ENCODE measurements at regions not wholly inside any gene's neighbourhood (a gene's known extent, or its start where the extent isn't known, plus 50 kb on each side); places are given as distances from the start of the nearest gene placed in this dataset.

DNA sequence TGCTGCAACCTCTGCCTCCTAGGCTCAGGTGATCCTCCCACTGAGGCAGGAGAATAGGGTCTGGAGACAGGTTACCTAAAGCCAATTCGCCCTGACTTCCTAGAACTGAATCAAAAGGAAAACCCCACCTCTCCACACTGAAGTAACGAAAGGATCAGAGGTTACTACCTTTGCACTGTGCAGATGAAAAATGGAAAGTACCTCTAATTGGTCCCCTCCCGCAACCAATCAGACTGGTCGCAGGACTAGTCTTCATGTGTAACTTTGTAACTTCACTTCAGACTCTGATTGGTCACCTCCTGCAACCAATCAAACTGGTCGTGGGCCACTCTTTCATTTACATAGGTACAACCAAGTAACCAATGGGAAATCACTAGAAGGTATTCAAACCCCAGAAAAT lies 61.1 kb downstream of the ATXN3L start:
- H3K36me3 Mint-ChIP-seq: no peaks in the 10 kb centered on the region; the same call in 1 of the 2 replicates
- TF ChIP-seq, protein P1, sequence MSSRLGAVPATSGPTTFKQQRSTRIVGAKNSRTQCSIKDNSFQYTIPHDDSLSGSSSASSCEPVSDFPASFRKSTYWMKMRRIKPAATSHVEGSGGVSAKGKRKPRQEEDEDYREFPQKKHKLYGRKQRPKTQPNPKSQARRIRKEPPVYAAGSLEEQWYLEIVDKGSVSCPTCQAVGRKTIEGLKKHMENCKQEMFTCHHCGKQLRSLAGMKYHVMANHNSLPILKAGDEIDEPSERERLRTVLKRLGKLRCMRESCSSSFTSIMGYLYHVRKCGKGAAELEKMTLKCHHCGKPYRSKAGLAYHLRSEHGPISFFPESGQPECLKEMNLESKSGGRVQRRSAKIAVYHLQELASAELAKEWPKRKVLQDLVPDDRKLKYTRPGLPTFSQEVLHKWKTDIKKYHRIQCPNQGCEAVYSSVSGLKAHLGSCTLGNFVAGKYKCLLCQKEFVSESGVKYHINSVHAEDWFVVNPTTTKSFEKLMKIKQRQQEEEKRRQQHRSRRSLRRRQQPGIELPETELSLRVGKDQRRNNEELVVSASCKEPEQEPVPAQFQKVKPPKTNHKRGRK (CRISPR knock-in tag; IDR thresholded peaks at IDR 0.05; ENCODE audit: borderline replicate concordance): no peak
- TF ChIP-seq, protein P2, sequence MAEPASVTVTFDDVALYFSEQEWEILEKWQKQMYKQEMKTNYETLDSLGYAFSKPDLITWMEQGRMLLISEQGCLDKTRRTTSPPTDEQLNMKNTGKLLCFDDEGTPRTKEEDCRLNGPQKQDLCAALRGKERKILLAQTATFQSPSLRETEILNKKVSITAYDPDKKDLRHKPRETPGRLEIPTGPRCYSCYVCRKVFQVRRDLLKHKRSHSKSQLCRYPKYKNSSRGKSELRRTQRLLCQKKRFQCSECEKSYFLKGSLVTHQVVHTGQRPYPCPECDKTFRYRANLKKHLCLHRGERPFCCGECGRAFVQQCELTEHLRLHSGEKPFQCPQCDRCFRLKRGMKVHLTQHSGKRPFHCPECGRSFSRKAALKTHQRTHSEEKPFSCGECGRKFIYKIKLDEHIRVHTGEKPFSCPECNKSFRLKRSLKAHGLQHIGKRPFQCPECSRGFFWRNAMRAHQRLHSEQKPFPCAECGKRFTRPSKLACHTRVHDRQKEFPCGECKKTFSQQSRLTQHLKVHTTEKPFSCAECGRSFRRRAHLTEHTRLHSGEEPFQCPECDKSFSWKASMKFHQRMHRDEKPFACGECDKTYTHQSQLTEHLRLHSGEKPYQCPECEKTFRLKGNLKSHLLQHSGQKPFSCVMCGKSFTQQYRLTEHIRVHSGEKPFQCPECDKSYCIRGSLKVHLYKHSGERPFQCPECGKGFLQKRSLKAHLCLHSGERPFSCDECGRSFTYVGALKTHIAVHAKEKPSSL (CRISPR knock-in tag; conservative IDR thresholded peaks at IDR 0.05): no peak
- TF ChIP-seq IRF2 (CRISPR knock-in tag; IDR thresholded peaks at IDR 0.05; ENCODE audit: borderline replicate concordance, low read depth): no peak
- no peak for TF ChIP-seq EMX1 (CRISPR knock-in tag; IDR thresholded peaks at IDR 0.05)
- no peak for TF ChIP-seq SMAD3 (CRISPR knock-in tag; IDR thresholded peaks at IDR 0.05; ENCODE audit: borderline replicate concordance)
- TF ChIP-seq TEAD1 (CRISPR knock-in tag; IDR thresholded peaks at IDR 0.05): no peak
- no peak for TF ChIP-seq GRHL2 (CRISPR knock-in tag; IDR thresholded peaks at IDR 0.05; ENCODE audit: insufficient replicate concordance, severe bottlenecking)
- TF ChIP-seq, protein P3, sequence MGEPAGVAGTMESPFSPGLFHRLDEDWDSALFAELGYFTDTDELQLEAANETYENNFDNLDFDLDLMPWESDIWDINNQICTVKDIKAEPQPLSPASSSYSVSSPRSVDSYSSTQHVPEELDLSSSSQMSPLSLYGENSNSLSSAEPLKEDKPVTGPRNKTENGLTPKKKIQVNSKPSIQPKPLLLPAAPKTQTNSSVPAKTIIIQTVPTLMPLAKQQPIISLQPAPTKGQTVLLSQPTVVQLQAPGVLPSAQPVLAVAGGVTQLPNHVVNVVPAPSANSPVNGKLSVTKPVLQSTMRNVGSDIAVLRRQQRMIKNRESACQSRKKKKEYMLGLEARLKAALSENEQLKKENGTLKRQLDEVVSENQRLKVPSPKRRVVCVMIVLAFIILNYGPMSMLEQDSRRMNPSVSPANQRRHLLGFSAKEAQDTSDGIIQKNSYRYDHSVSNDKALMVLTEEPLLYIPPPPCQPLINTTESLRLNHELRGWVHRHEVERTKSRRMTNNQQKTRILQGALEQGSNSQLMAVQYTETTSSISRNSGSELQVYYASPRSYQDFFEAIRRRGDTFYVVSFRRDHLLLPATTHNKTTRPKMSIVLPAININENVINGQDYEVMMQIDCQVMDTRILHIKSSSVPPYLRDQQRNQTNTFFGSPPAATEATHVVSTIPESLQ (CRISPR knock-in tag; IDR thresholded peaks at IDR 0.05): no peak
- TF ChIP-seq, protein P4, sequence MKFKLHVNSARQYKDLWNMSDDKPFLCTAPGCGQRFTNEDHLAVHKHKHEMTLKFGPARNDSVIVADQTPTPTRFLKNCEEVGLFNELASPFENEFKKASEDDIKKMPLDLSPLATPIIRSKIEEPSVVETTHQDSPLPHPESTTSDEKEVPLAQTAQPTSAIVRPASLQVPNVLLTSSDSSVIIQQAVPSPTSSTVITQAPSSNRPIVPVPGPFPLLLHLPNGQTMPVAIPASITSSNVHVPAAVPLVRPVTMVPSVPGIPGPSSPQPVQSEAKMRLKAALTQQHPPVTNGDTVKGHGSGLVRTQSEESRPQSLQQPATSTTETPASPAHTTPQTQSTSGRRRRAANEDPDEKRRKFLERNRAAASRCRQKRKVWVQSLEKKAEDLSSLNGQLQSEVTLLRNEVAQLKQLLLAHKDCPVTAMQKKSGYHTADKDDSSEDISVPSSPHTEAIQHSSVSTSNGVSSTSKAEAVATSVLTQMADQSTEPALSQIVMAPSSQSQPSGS (CRISPR knock-in tag; IDR thresholded peaks at IDR 0.05; ENCODE audit: borderline replicate concordance, low read depth): no peak
- TF ChIP-seq, protein P5, sequence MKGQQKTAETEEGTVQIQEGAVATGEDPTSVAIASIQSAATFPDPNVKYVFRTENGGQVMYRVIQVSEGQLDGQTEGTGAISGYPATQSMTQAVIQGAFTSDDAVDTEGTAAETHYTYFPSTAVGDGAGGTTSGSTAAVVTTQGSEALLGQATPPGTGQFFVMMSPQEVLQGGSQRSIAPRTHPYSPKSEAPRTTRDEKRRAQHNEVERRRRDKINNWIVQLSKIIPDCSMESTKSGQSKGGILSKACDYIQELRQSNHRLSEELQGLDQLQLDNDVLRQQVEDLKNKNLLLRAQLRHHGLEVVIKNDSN (CRISPR knock-in tag; IDR thresholded peaks at IDR 0.05): no peak
- TF ChIP-seq RELA (CRISPR knock-in tag; IDR thresholded peaks at IDR 0.05; ENCODE audit: borderline replicate concordance): no peak
- no peak for TF ChIP-seq ZNF416 (CRISPR knock-in tag; IDR thresholded peaks at IDR 0.05)
- TF ChIP-seq, protein P6, sequence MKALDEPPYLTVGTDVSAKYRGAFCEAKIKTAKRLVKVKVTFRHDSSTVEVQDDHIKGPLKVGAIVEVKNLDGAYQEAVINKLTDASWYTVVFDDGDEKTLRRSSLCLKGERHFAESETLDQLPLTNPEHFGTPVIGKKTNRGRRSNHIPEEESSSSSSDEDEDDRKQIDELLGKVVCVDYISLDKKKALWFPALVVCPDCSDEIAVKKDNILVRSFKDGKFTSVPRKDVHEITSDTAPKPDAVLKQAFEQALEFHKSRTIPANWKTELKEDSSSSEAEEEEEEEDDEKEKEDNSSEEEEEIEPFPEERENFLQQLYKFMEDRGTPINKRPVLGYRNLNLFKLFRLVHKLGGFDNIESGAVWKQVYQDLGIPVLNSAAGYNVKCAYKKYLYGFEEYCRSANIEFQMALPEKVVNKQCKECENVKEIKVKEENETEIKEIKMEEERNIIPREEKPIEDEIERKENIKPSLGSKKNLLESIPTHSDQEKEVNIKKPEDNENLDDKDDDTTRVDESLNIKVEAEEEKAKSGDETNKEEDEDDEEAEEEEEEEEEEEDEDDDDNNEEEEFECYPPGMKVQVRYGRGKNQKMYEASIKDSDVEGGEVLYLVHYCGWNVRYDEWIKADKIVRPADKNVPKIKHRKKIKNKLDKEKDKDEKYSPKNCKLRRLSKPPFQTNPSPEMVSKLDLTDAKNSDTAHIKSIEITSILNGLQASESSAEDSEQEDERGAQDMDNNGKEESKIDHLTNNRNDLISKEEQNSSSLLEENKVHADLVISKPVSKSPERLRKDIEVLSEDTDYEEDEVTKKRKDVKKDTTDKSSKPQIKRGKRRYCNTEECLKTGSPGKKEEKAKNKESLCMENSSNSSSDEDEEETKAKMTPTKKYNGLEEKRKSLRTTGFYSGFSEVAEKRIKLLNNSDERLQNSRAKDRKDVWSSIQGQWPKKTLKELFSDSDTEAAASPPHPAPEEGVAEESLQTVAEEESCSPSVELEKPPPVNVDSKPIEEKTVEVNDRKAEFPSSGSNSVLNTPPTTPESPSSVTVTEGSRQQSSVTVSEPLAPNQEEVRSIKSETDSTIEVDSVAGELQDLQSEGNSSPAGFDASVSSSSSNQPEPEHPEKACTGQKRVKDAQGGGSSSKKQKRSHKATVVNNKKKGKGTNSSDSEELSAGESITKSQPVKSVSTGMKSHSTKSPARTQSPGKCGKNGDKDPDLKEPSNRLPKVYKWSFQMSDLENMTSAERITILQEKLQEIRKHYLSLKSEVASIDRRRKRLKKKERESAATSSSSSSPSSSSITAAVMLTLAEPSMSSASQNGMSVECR (CRISPR knock-in tag; IDR thresholded peaks at IDR 0.05; ENCODE audit: borderline replicate concordance): no peak
- TF ChIP-seq, protein P7, sequence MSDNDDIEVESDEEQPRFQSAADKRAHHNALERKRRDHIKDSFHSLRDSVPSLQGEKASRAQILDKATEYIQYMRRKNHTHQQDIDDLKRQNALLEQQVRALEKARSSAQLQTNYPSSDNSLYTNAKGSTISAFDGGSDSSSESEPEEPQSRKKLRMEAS (CRISPR knock-in tag; IDR thresholded peaks at IDR 0.05): no peak
- no peak for TF ChIP-seq CBFB (CRISPR knock-in tag; IDR thresholded peaks at IDR 0.05; ENCODE audit: low read depth)
- no peak for TF ChIP-seq ZBTB21 (CRISPR knock-in tag; IDR thresholded peaks at IDR 0.05; ENCODE audit: borderline replicate concordance)
- peaks cover 5% of the 10 kb centered on the region for H3K9me3 Mint-ChIP-seq
- CTCF ChIA-PET: no interaction called here
- H3K4me1 Mint-ChIP-seq: no peaks in the 10 kb centered on the region
- H3K27me3 Mint-ChIP-seq (ENCODE audit: low read depth): peaks cover 2% of the 10 kb centered on the region; the same call in 1 of the 2 replicates
- H3K4me3 Mint-ChIP-seq: no peak overlapping the region
- POLR2A ChIA-PET: no interaction called here
- no peak for ATAC-seq
- no peak for DNase-seq (ENCODE audit: low spot score)
- H3K27ac Mint-ChIP-seq: no peak overlapping the region

Measured in WTC11 (cell line).